Ascending aorta (tissue), 2 donors: ENCODE measurements at regions not wholly inside any gene's neighbourhood (a gene's known extent, or its start where the extent isn't known, plus 50 kb on each side); places are given as distances from the start of the nearest gene placed in this dataset.
"Not testable (repeated sequence)": the region's sequence is repeated elsewhere in the genome, so short reads cannot be mapped to it uniquely, and the experiment has no call there.

Experiments
- DNase-seq, 2 donors: peaks; one replicate each; pipeline ENCODE4 v3.0.0-alpha.2; 2019; ENCODE audit warnings: low spot score in 2 of 2
- H3K27ac ChIP-seq, 2 donors: fragments of 200-600 bp; sonication (generic); one replicate each; pipeline ENCODE4 v1.5.1; 2016 to 2017; ENCODE audit warnings: mild to moderate bottlenecking in 1 of 2
- H3K27me3 ChIP-seq: fragments of 200-600 bp; sonication (generic); one replicate; pipeline ENCODE4 v1.5.1; 2017
- H3K36me3 ChIP-seq, 2 donors: fragments of 200-600 bp; sonication (generic); one replicate each; pipeline ENCODE4 v1.5.1; 2016
- H3K4me1 ChIP-seq, 2 donors: fragments of 200-600 bp; sonication (generic); one replicate each; pipeline ENCODE4 v1.5.1; 2016 to 2017; ENCODE audit warnings: mild to moderate bottlenecking in 1 of 2
- H3K4me3 ChIP-seq, 2 donors: fragments of 200-600 bp; sonication (generic); one replicate each; pipeline ENCODE4 v1.5.1; 2016 to 2017; ENCODE audit warnings: mild to moderate bottlenecking in 1 of 2
- H3K9me3 ChIP-seq, 2 donors: fragments of 200-600 bp; sonication (generic); one replicate each; pipeline ENCODE4 v1.5.1; 2016
- CTCF ChIP-seq, 3 experiments: fragments of 200-600 bp in 2 of 3; fragments of 450-650 bp in 1 of 3; sonication (generic) in 2 of 3; IDR thresholded peaks; one replicate each; pipeline ENCODE4 v1.5.1; 2016 to 2019; ENCODE audit warnings: antibody characterized with exemption in 3 of 3, mild to moderate bottlenecking in 1 of 3, moderate library complexity in 1 of 3
- intact Hi-C: fragments of 100-400 bp; cut with DNase I; formaldehyde crosslinking; loops from one replicate; pipeline ENCODE4 v1.15.1; 2023

GRCh38 chr1:192489748-192490147 is 85.8 kb upstream of the RGS1 start:
- no peak for TF ChIP-seq CTCF (IDR thresholded peaks at IDR 0.05)
- no peaks in the 10 kb centered on the region for H3K36me3 ChIP-seq
- DNase-seq: peak; percentile 53 to 80
- H3K4me3 ChIP-seq: no peak overlapping the region
- peak overlapping the region in 1 of 2 donors; percentile 56 for H3K27ac ChIP-seq
- intact Hi-C loops: loop anchor here (5.0 to 10.0 kb wide), 3 partner anchors 33 to 415 kb away; no protein-coding TSS in a partner anchor
- H3K4me1 ChIP-seq: peaks cover 0 to 9% of the 10 kb centered on the region in 2 donors
- H3K9me3 ChIP-seq: no peaks in the 10 kb centered on the region
- H3K27me3 ChIP-seq: no peaks in the 10 kb centered on the region

- intact Hi-C loops: no loop called here
- H3K9me3 ChIP-seq: no peaks in the 10 kb centered on the region
- TF ChIP-seq CTCF (IDR thresholded peaks at IDR 0.05): no peak
- no peak for DNase-seq
- H3K27ac ChIP-seq: no peak overlapping the region
- no peaks in the 10 kb centered on the region for H3K27me3 ChIP-seq
- H3K36me3 ChIP-seq: no peaks in the 10 kb centered on the region
- H3K4me1 ChIP-seq: peaks cover 0 to 3% of the 10 kb centered on the region in 2 donors
- no peak overlapping the region for H3K4me3 ChIP-seq
Measured at GRCh38 chr1:192491804-192492554, 83.6 kb upstream of the RGS1 start.

- Histone ChIP-seq H3K36me3 (no peaks in the 10 kb centered on the region), H3K9me3 (no peaks in the 10 kb centered on the region), H3K27ac (no peak overlapping the region), H3K4me1 (no peaks in the 10 kb centered on the region), H3K27me3 (no peaks in the 10 kb centered on the region), H3K4me3 (no peak overlapping the region)
- no peak for DNase-seq
- intact Hi-C loops: no loop called here
- TF ChIP-seq CTCF (IDR thresholded peaks at IDR 0.05): no peak
Measured at GRCh38 chr1:192493584-192493983, 82.0 kb upstream of the RGS1 start.

GRCh38 chr1:192496369-192497056 is 79.1 kb upstream of the RGS1 start:
- no peak for TF ChIP-seq CTCF (IDR thresholded peaks at IDR 0.05)
- intact Hi-C loops: no loop called here
- Histone ChIP-seq H3K4me1 (no peaks in the 10 kb centered on the region), H3K27me3 (no peaks in the 10 kb centered on the region), H3K27ac (peak overlapping the region in 1 of 2 donors; percentile 51), H3K4me3 (no peak overlapping the region), H3K36me3 (no peaks in the 10 kb centered on the region), H3K9me3 (no peaks in the 10 kb centered on the region)
- no peak for DNase-seq

- no peaks in the 10 kb centered on the region for H3K4me1 ChIP-seq
- no peak for DNase-seq
- H3K36me3 ChIP-seq: no peaks in the 10 kb centered on the region
- intact Hi-C loops: no loop called here
- H3K4me3 ChIP-seq: no peak overlapping the region
- TF ChIP-seq CTCF (IDR thresholded peaks at IDR 0.05): no peak
- no peak overlapping the region for H3K27ac ChIP-seq
- H3K27me3 ChIP-seq: no peaks in the 10 kb centered on the region
- H3K9me3 ChIP-seq: no peaks in the 10 kb centered on the region
Measured at GRCh38 chr1:192497214-192497794, 78.3 kb upstream of the RGS1 start.

- H3K4me3 ChIP-seq, H3K27ac ChIP-seq, H3K9me3 ChIP-seq, intact Hi-C loops, H3K36me3 ChIP-seq, H3K4me1 ChIP-seq, DNase-seq, H3K27me3 ChIP-seq: not testable (repeated sequence)
Measured at GRCh38 chr1:192498092-192498491, 77.5 kb upstream of the RGS1 start.

- H3K27ac ChIP-seq, H3K4me3 ChIP-seq, intact Hi-C loops, H3K9me3 ChIP-seq, H3K36me3 ChIP-seq, H3K4me1 ChIP-seq, DNase-seq, H3K27me3 ChIP-seq: not testable (repeated sequence)
Measured at GRCh38 chr1:192499061-192499581, 76.5 kb upstream of the RGS1 start.

GRCh38 chr1:192500541-192500940 is 75.0 kb upstream of the RGS1 start:
- intact Hi-C loops, H3K36me3 ChIP-seq, H3K27ac ChIP-seq, DNase-seq, H3K9me3 ChIP-seq, H3K4me1 ChIP-seq, H3K27me3 ChIP-seq, H3K4me3 ChIP-seq: not testable (repeated sequence)
